ENCODE measurements at regions not wholly inside any gene's neighbourhood (a gene's known extent, or its start where the extent isn't known, plus 50 kb on each side); places are given as distances from the start of the nearest gene placed in this dataset.

GRCh38 chr7:1361756-1362125 lies 97.5 kb downstream of the MICALL2 start:
- no peaks in the 10 kb centered on the region for H3K4me1 Mint-ChIP-seq
- Histone ChIP-seq H3K4me1 (ENCODE audit: control insufficient read depth, insufficient read depth, low read length) (no peaks in the 10 kb centered on the region), H3K9ac (ENCODE audit: extremely low read depth, low read length, poor library complexity, severe bottlenecking) (no peak overlapping the region), H3K4me3 (ENCODE audit: low read length) (no peak overlapping the region), H3K27me3 (ENCODE audit: control insufficient read depth, insufficient read depth, low read length, poor library complexity, severe bottlenecking) (no peaks in the 10 kb centered on the region), H3K9me3 (ENCODE audit: control insufficient read depth, low read length) (no peaks in the 10 kb centered on the region), H3K36me3 (ENCODE audit: control insufficient read depth, insufficient read depth, low read length) (no peaks in the 10 kb centered on the region), H3K27ac (ENCODE audit: low read depth, low read length) (no peak overlapping the region)
- TF ChIP-seq, protein P1, sequence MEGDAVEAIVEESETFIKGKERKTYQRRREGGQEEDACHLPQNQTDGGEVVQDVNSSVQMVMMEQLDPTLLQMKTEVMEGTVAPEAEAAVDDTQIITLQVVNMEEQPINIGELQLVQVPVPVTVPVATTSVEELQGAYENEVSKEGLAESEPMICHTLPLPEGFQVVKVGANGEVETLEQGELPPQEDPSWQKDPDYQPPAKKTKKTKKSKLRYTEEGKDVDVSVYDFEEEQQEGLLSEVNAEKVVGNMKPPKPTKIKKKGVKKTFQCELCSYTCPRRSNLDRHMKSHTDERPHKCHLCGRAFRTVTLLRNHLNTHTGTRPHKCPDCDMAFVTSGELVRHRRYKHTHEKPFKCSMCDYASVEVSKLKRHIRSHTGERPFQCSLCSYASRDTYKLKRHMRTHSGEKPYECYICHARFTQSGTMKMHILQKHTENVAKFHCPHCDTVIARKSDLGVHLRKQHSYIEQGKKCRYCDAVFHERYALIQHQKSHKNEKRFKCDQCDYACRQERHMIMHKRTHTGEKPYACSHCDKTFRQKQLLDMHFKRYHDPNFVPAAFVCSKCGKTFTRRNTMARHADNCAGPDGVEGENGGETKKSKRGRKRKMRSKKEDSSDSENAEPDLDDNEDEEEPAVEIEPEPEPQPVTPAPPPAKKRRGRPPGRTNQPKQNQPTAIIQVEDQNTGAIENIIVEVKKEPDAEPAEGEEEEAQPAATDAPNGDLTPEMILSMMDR (conservative IDR thresholded peaks at IDR 0.05), result no peak
- DNase-seq, result no peak
- H3K27ac Mint-ChIP-seq, result no peak overlapping the region
- 85 to 92% methylated on average over 4 to 13 of the region's 13 CpGs for WGBS, 2 experiments (ENCODE audit: insufficient coverage in 1 of 2, insufficient read length in 1 of 2)
- peaks cover 2% of the 10 kb centered on the region for H3K9me3 Mint-ChIP-seq
- no peaks in the 10 kb centered on the region for H3K36me3 Mint-ChIP-seq (ENCODE audit: low read depth)
- H3K27me3 Mint-ChIP-seq (ENCODE audit: insufficient read depth), result peaks cover 12% of the 10 kb centered on the region
- H3K4me3 Mint-ChIP-seq, result no peak overlapping the region

GRCh38 chr7:1362301-1362700 lies 97.0 kb downstream of the MICALL2 start:
- Histone ChIP-seq H3K27me3 (ENCODE audit: control insufficient read depth, insufficient read depth, low read length, poor library complexity, severe bottlenecking) (no peaks in the 10 kb centered on the region), H3K9me3 (ENCODE audit: control insufficient read depth, low read length) (no peaks in the 10 kb centered on the region), H3K4me3 (ENCODE audit: low read length) (no peak overlapping the region), H3K27ac (ENCODE audit: low read depth, low read length) (no peak overlapping the region), H3K9ac (ENCODE audit: extremely low read depth, low read length, poor library complexity, severe bottlenecking) (no peak overlapping the region), H3K36me3 (ENCODE audit: control insufficient read depth, insufficient read depth, low read length) (no peaks in the 10 kb centered on the region), H3K4me1 (ENCODE audit: control insufficient read depth, insufficient read depth, low read length) (no peaks in the 10 kb centered on the region)
- peaks cover 2% of the 10 kb centered on the region for H3K9me3 Mint-ChIP-seq
- DNase-seq, result no peak
- TF ChIP-seq, protein P1 (conservative IDR thresholded peaks at IDR 0.05), result no peak
- H3K4me3 Mint-ChIP-seq, result no peak overlapping the region
- H3K27ac Mint-ChIP-seq, result no peak overlapping the region
- H3K27me3 Mint-ChIP-seq (ENCODE audit: insufficient read depth), result peaks cover 16% of the 10 kb centered on the region
- no peaks in the 10 kb centered on the region for H3K4me1 Mint-ChIP-seq
- WGBS, 2 experiments (ENCODE audit: insufficient coverage in 1 of 2, insufficient read length in 1 of 2), result 76 to 88% methylated on average over 6 to 12 of the region's 12 CpGs
- no peaks in the 10 kb centered on the region for H3K36me3 Mint-ChIP-seq (ENCODE audit: low read depth)

- no peaks in the 10 kb centered on the region for H3K4me1 ChIP-seq (ENCODE audit: control insufficient read depth, insufficient read depth, low read length)
- no peak for DNase-seq
- H3K9ac ChIP-seq (ENCODE audit: extremely low read depth, low read length, poor library complexity, severe bottlenecking), result no peak overlapping the region
- Mint-ChIP-seq H3K4me1 (no peaks in the 10 kb centered on the region), H3K4me3 (no peak overlapping the region), H3K27ac (no peak overlapping the region), H3K36me3 (ENCODE audit: low read depth) (no peaks in the 10 kb centered on the region), H3K9me3 (peaks cover 2% of the 10 kb centered on the region), H3K27me3 (ENCODE audit: insufficient read depth) (peaks cover 30% of the 10 kb centered on the region)
- H3K27me3 ChIP-seq (ENCODE audit: control insufficient read depth, insufficient read depth, low read length, poor library complexity, severe bottlenecking), result peaks cover 14% of the 10 kb centered on the region
- no peaks in the 10 kb centered on the region for H3K36me3 ChIP-seq (ENCODE audit: control insufficient read depth, insufficient read depth, low read length)
- TF ChIP-seq, protein P1 (conservative IDR thresholded peaks at IDR 0.05), result no peak
- H3K27ac ChIP-seq (ENCODE audit: low read depth, low read length), result no peak overlapping the region
- H3K9me3 ChIP-seq (ENCODE audit: control insufficient read depth, low read length), result no peaks in the 10 kb centered on the region
- H3K4me3 ChIP-seq (ENCODE audit: low read length), result no peak overlapping the region
- WGBS, 2 experiments (ENCODE audit: insufficient coverage in 1 of 2, insufficient read length in 1 of 2), result 85% methylated on average over 19 to 36 of the region's 36 CpGs
Observed at GRCh38 chr7:1364068-1364905, 95.0 kb downstream of the MICALL2 start.

All from endodermal cell (in vitro differentiated cells).